Right renal pelvis (tissue), 4 donors: ENCODE measurements at regions not wholly inside any gene's neighbourhood (a gene's known extent, or its start where the extent isn't known, plus 50 kb on each side); places are given as distances from the start of the nearest gene placed in this dataset.

Source experiments
- DNase-seq, 4 donors: peaks; one replicate each; pipeline ENCODE4 v3.0.0-alpha.2; 2013; ENCODE audit warnings: low read depth in 4 of 4, low spot score in 3 of 4, missing footprints in 1 of 4

DNA sequence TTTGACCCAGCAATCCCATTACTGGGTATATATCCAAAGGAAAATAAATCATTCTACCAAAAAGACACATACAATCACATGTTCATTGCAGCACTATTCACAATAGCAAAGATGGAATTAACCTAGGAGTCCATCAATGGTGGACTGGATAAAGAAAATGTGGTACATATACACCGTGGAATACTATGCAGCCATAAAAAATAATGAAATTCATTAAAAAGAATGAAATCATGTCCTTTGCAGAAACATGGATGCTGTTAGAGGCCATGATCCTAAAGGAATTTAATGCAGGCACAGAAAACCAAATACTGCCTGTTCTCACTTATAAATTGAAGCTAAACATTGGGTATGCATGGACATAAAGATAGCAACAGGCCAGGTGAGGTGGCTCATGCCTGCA lies 61.9 kb upstream of the BMP6 start:
- no peak for DNase-seq

- DNase-seq: no peak
Measured at GRCh38 chr6:7668936-7669335, 57.0 kb upstream of the BMP6 start.

GRCh38 chr6:7669742-7670141 lies 56.2 kb upstream of the BMP6 start:
- no peak for DNase-seq

- DNase-seq: no peak
Measured at GRCh38 chr6:7671076-7671475, 54.8 kb upstream of the BMP6 start.

- no peak for DNase-seq
Measured at GRCh38 chr6:7671581-7671980, 54.3 kb upstream of the BMP6 start.

- DNase-seq: no peak
Measured at GRCh38 chr6:7672066-7673062, 53.5 kb upstream of the BMP6 start.

GRCh38 chr6:7673063-7673536 lies 52.8 kb upstream of the BMP6 start:
- peak in 3 of 4 donors; percentile 14 to 24 (median 18) for DNase-seq

GRCh38 chr6:7674291-7674690 lies 51.6 kb upstream of the BMP6 start:
- no peak for DNase-seq

- DNase-seq: no peak
Measured at GRCh38 chr6:7675353-7675945, 50.5 kb upstream of the BMP6 start.
